NCI-H1694 treated with DMSO at 0.1 percent for 48 hours (cell line): ENCODE measurements at regions not wholly inside any gene's neighbourhood (a gene's known extent, or its start where the extent isn't known, plus 50 kb on each side); places are given as distances from the start of the nearest gene placed in this dataset.

Source experiments
- DNase-seq: peaks from one replicate; lab custom pipeline; 2025; lab: John Stamatoyannopoulos, UW

- no peak for DNase-seq
These were observed 145.4 kb upstream of the GOLIM4 start for GRCh38 chr3:168241156-168241555.

GRCh38 chr3:168239287-168239686 lies 143.6 kb upstream of the GOLIM4 start:
- no peak for DNase-seq

DNA sequence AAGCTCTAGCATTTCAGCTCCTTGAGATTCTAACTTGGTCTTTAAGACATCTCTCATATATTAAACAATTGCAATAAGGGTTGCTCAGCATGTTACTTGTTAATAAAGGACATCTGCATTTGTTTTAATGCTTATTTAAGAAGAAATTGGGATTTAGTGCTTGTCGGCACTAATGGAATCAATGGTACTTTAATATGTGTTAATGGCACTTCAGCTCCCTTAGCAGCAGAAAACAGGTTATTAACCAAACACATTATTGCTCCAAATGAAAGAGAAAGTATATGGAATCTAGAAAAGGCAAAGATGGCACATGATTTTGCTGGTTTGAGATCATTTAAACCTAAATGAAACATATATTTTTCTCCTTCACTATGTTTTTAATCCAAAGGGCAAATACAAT lies 137.3 kb upstream of the GOLIM4 start:
- DNase-seq, result no peak

- no peak for DNase-seq
These were observed 127.4 kb upstream of the GOLIM4 start for GRCh38 chr3:168223085-168223484.

- no peak for DNase-seq
These were observed 124.8 kb upstream of the GOLIM4 start for GRCh38 chr3:168220556-168220955.

GRCh38 chr3:168219530-168219929 lies 123.8 kb upstream of the GOLIM4 start:
- no peak for DNase-seq

- DNase-seq, result no peak
These were observed 122.9 kb upstream of the GOLIM4 start for GRCh38 chr3:168218600-168218999.

GRCh38 chr3:168216851-168217250 lies 121.1 kb upstream of the GOLIM4 start:
- DNase-seq, result no peak

DNA sequence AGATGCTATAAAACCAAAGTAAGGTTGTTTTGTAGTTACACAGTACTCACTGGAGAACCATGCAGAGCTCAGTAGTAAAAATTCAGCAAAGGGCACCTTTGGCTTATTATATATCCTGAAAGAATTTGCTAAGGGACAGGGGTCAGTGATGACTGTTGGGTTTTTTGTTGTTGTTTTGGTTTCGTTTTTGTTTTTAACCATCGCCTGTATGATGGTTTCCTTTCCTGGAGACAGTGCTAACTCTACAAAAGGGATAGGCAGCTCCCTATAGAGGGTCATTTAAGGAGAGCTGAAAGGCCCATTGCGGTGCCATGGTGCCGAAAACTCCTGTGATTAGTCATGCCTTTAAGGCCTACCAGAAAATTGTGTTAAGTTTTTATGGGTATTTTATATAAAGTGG lies 118.2 kb upstream of the GOLIM4 start:
- DNase-seq, result no peak

DNA sequence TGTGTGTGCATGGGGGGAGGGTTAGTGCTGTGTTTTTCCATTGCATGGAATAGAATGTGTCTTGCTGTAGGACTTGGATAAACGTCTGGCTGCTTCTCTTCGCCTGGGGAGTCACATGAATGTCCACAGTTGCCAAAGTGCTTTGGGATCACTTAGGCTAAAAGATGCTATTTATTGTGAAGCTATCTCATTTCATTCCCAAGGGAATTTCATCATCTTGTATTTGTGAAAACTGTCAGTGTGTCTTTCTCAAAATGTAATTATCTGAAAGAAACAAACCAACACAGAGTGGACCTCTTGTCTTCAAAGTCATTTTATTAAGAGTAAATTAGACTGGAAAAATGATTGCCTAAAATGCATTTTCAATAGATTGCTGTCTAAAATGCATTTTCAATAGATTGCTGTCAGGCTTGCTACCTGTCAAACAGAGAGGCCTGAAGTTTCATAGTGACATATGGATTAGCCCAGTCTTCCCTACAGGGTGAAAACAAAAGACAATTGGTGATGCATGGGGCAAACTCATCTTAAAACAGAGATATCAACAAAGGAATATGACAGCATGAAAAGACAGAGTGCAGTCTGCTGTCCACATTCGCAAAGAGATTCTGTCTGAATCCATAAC lies 117.1 kb upstream of the GOLIM4 start:
- no peak for DNase-seq

DNA sequence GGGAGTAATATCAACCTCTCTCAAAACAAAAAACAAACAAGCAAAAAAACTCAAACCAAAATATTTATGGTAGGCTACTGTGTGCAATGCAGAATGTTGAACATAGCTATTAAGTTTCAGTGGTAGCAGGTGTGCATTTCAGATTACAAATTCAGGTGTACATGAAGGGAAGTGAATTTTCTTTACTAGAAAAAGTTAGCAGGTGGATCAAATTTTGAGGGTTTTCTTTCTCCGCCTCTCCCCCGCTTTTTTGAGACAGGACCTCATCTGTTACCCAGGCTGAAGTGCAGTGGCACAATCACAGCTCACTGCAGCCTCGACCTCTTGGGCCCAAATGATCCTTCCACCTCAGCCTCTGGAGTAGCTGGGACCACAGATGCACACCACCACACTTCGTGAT lies 109.7 kb upstream of the GOLIM4 start:
- DNase-seq, result no peak

DNA sequence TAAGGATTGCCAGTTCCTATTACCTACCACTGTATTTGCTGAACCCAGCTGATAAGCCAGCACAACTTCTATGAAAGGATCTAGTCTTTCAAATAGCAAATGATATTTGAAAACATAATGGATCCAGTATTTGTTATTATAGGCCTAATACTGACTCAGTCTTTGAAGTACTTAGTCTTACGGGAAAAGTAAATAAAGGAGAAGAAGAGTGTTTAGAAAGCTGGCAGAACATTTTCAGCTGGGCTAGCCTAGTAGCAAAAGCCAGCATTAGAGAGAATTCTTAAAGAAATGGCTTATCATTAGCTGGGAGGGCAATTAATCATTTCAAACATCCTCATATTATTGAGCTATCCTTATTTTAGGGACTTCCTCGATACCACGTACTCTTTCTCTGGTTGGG lies 101.4 kb upstream of the GOLIM4 start:
- no peak for DNase-seq

DNA sequence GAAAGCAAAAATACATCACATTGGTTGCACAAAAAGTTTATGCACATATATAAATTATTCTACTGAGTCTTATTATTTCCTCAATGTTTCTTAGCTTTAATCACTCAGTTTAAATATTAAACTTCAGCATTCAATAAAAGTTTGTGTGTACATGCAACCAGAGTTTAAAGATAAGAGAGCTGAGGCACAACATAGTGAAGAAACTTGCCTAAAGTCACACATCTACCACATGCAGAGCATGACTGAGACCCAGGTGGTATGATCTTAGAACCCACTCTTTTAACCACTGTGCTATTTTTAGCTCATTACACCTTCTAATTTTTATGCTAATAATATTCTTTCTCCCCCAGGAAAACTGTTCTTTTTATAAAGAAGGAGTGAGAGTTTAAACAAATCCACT lies 96.1 kb upstream of the GOLIM4 start:
- no peak for DNase-seq

DNA sequence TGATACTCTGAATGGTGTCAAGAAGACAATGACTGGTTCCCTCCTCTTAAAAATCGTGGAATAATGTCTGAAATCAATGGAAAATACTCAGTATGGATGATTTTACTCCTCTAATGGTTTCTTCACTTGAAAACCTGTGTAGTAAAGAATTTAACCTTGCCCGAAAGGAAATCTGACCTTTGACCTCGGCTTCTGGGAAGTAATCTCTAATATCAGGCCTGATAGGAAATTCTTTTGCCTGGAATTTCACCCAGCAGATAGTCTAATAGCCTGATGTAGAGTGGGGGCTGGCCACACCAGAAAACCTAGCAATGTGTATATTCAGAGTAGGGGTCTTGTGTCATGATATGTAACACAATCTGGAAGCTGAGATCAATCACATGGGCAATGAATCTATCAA lies 91.5 kb upstream of the GOLIM4 start:
- DNase-seq, result no peak

DNA sequence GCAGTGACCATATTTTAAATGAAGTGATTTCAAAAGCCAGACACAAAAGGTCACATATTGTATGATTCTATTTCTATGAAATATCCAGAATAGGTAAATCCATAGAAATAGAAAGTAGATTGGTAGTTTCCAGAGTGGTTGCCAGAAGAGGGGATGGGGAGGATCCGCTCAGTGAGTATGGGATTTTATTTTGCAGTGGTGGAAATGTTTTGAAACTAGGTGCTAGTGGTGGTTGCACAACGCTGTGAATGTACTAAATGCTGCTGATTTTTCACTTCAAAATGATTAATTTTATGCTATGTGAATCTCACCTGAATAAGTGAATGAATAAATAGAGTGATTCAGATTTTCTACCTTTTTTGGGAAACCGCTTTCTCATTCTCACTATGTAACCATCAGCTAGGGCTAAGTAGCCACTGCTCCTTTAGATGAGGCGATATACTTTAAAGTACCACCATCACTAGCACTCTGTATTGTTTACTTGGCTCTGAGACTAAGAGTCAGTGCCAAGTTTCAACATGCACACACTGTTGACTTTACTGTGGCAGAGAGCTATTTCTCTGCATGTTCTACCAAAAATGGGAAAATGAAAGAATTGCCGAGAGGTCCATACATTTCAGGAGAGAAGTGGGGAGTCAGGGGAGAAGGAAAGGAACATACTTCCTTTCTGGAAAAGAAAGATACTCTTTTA lies 90.7 kb upstream of the GOLIM4 start:
- DNase-seq, result no peak

DNA sequence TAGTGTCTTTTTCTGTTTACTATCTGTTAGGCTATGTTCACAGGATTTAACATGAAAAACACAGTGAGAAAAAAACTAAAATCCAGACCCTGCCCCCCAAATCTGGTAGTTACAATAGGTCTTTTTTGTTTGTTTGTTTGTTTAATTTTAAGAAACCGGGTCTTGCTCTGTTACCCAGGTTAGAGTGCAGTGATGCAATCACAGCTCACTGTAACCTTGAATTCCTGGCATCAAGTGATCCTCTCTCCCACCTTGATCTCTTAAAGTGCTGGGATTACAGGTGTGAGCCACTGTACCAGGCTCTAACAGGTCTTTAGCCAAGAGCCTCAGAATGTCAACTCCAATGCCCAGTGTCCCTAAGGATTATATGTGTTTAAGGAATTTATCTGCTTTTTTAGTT lies 88.0 kb upstream of the GOLIM4 start:
- DNase-seq, result no peak

GRCh38 chr3:168168743-168169142 lies 73.0 kb upstream of the GOLIM4 start:
- DNase-seq, result no peak

DNA sequence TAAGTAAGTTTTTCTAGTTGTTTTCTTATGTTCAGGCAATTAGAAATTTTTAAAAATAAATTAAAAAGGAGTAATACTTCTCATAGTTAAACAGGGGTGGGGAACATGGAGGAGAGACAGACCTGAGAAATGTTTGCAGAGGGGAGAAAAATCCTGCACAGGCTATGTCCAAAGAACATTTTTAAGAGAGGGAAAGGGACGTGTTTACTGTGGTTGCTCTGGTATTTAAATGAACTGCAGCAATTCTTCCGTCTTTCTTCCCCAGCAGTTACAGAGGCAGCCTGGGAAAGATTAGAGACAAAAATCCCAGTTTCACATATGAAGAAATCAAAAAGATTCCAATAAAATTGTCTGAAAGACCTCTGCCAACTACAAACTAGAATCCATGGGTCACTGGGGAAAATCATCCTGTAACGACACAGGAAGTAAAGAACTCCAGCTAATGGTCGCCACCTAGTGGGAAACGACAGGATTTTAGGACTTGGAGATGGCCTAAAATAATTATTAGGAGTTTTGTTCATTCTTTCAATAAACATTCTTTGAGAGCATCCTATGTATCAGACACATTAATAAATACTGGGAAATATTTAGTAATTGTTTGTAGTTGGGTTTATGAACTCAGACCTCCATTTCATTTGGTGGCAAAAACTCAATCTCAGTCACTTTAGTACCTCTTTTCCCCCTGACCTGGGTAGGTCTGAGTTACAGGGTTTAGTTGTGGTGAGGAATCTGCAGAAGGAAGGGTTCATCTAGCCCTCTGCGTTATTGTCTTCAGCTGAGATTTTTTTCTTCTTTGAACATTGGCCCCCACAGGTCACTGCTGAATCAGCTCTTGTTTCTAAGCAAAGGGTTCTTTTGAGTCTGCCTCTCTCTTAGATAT lies 69.9 kb upstream of the GOLIM4 start:
- DNase-seq, result peak; percentile 62

DNA sequence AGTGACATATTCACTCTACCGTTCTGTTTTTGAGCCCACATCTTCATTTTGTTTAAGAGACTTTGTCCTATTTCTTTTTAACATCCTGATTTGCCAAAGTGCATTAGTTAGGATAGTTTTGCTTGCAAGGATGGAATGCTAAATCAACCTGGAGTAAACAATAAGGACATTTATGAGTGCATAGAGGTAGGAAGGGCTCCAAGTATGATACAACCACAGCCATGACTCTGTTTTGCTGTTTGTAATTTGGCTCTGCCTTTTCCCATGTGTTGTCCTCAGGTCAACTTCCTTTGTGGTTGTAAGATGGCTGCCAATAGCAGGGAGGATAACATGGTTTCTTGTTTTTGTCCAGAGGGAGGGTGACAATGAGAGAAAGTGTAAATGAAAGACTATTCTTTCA lies 66.4 kb upstream of the GOLIM4 start:
- DNase-seq, result no peak

DNA sequence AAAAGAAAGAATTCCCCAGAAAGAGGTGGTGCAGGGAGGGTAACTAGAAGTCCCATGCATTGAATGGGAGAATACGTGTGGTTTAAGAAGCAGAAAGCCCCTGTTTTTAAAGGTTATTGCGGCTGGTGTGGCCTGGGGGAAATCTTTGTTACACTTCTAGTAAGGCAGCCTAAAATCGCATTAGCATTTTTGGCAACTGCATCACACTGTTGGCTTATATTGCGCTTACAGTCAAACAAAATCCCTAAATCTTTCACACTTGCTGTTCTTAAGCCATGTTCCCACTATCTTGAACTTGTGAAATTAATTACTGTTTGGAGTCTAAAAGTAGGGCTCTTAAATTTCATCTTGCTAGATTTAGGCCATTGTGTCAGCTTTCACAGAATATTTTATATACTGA lies 66.0 kb upstream of the GOLIM4 start:
- DNase-seq, result no peak

DNA sequence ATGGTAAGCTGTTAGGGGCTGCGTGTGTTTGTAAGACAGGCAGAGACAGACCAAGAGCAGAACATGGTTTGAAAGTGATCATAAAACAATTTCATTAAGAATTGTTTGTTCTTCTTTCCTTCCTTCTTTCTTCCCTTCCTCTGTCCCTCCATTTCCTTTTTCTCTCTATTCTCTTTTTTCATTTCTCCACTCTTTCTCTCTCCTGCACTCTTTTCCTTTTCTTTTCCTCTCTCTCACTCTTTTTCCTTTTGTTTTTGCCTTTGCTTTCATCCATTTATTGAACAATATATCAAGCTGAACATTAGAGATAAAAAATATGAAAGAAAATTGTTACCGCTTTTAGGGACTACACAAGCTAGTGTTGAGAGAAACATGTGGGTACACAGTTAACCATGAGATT lies 62.2 kb upstream of the GOLIM4 start:
- DNase-seq, result no peak

- DNase-seq, result no peak
These were observed 61.5 kb upstream of the GOLIM4 start for GRCh38 chr3:168157099-168157700.

DNA sequence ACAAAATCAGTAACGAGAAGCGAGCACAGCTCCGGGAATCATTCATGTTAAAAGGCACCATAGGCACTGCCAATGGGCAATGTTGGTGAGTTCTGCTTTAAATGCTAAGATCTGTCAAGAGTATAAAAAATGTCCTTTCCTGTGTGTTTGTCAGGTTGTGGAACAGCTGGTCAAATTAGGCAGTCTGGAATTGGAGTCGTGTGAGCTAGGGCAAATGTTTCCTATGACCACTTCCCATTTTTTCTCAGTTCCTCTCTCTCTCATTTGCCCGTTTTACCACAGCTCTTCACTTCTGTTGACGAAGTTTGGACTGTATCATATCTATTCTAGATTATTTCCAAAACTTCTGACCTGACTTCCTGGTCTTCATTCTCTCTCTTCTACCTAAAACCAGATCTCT lies 60.8 kb upstream of the GOLIM4 start:
- DNase-seq, result no peak
